Transverse colon (tissue), 4 donors: ENCODE measurements at regions not wholly inside any gene's neighbourhood (a gene's known extent, or its start where the extent isn't known, plus 50 kb on each side); places are given as distances from the start of the nearest gene placed in this dataset.
"Not testable (repeated sequence)": the region's sequence is repeated elsewhere in the genome, so short reads cannot be mapped to it uniquely, and the experiment has no call there.

Experiments used
- EP300 ChIP-seq: sonication (generic); formaldehyde crosslinking; IDR thresholded peaks from one replicate; pipeline ENCODE4 v1.6.1; 2017; ENCODE audit warnings: antibody characterized with exemption, low read depth
- POLR2A ChIP-seq: fragments of 450-650 bp; IDR thresholded peaks from one replicate; pipeline ENCODE4 v1.6.1; 2016; ENCODE audit warnings: antibody characterized with exemption, mild to moderate bottlenecking, moderate library complexity
- POLR2AphosphoS5 ChIP-seq, 3 donors: sonication (generic); formaldehyde crosslinking; IDR thresholded peaks; one replicate each; pipeline ENCODE4 v1.6.1; 2016; ENCODE audit warnings: antibody characterized with exemption in 3 of 3
- TF ChIP-seq, protein P1 (sequence below), 5 experiments: fragments of 200-600 bp in 3 of 5; fragments of 450-650 bp in 2 of 5; sonication (generic) in 3 of 5; IDR thresholded peaks; 1 replicate in 2 of 5; 2 replicates in 3 of 5; pipeline ENCODE4 v1.5.1; 2016 to 2017; ENCODE audit warnings: antibody characterized with exemption in 5 of 5, inconsistent platforms in 3 of 5, mild to moderate bottlenecking in 2 of 5, moderate library complexity in 1 of 5

DNA sequence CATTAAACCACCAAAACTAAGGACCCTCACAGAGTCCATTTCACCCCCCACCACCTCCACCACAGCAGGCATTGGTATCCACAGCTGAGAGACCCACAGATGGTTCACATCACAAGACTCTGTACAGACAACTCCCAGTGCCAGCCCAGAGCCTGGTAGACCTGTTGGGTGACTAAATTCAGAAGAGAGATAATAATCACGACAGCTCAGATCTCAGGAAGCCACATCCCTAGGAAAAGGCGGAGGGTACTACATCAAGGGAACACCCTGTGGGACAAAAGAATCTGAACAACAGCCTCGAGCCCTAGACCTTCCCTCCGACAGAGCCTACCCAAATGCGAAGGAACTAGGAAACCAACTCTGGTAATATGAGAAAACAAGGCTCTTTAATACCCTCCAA is 51.4 kb upstream of the TMEM45B start:
- TF ChIP-seq EP300; POLR2AphosphoS5 (IDR thresholded peaks at IDR 0.05); POLR2A: not testable (repeated sequence)
- TF ChIP-seq, protein P1, sequence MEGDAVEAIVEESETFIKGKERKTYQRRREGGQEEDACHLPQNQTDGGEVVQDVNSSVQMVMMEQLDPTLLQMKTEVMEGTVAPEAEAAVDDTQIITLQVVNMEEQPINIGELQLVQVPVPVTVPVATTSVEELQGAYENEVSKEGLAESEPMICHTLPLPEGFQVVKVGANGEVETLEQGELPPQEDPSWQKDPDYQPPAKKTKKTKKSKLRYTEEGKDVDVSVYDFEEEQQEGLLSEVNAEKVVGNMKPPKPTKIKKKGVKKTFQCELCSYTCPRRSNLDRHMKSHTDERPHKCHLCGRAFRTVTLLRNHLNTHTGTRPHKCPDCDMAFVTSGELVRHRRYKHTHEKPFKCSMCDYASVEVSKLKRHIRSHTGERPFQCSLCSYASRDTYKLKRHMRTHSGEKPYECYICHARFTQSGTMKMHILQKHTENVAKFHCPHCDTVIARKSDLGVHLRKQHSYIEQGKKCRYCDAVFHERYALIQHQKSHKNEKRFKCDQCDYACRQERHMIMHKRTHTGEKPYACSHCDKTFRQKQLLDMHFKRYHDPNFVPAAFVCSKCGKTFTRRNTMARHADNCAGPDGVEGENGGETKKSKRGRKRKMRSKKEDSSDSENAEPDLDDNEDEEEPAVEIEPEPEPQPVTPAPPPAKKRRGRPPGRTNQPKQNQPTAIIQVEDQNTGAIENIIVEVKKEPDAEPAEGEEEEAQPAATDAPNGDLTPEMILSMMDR (IDR thresholded peaks at IDR 0.05): not testable (repeated sequence)
